Type B pancreatic cell (in vitro differentiated cells): ENCODE measurements at regions not wholly inside any gene's neighbourhood (a gene's known extent, or its start where the extent isn't known, plus 50 kb on each side); places are given as distances from the start of the nearest gene placed in this dataset.

Source experiments
- DNase-seq: peaks from one replicate; pipeline ENCODE4 v3.0.0; 2021; ENCODE audit warnings: mixed read lengths; ENCODE audit not compliant: unreplicated experiment; ENCODE audit errors: extremely low spot score
- H3K27ac Mint-ChIP-seq: 2 replicates; pipeline ENCODE4 v1.8.0; 2021; ENCODE audit warnings: mild to moderate bottlenecking, mixed read lengths
- H3K27me3 Mint-ChIP-seq: 2 replicates; pipeline ENCODE4 v1.8.0; 2021; ENCODE audit warnings: mixed read lengths
- H3K36me3 Mint-ChIP-seq: 2 replicates; pipeline ENCODE4 v1.8.0; 2021; ENCODE audit warnings: mixed read lengths
- H3K4me1 Mint-ChIP-seq: one replicate; pipeline ENCODE4 v1.8.0; 2021; ENCODE audit warnings: mixed read lengths; ENCODE audit not compliant: unreplicated experiment
- H3K4me3 Mint-ChIP-seq: 2 replicates; pipeline ENCODE4 v1.8.0; 2021; ENCODE audit warnings: mild to moderate bottlenecking, mixed read lengths
- H3K9me3 Mint-ChIP-seq: 2 replicates; pipeline ENCODE4 v1.8.0; 2021; ENCODE audit warnings: mixed read lengths
- TF ChIP-seq, protein P1 (sequence below): fragments of 200-600 bp; sonication (generic); conservative IDR thresholded peaks from 2 replicates; pipeline ENCODE4 v1.5.0; 2021; ENCODE audit warnings: antibody characterized with exemption, mild to moderate bottlenecking

DNA sequence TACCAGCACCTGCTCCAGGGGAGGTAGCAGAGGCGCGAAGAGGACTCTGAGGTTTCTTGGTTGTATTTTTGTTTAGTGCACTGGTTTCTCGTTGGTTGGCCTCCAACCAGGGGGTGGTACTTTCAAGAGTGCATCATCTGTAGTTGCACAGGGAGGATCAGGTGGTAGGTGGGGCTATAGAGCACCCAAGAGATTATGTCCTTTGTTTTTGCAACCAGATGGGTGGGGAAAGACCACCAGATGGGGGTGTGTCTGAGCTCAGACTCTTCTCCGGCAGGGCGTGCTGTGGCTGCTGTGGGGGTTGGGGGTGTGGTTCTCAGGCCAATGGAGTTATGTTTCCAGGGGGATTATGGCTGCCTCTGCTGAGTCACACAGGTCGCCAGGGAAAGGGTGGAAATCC lies 254.4 kb upstream of the KLF12 start:
- Mint-ChIP-seq H3K4me3 (no peak overlapping the region), H3K27ac (no peak overlapping the region), H3K36me3 (no peaks in the 10 kb centered on the region), H3K9me3 (peaks cover 14% of the 10 kb centered on the region), H3K4me1 (no peaks in the 10 kb centered on the region), H3K27me3 (no peaks in the 10 kb centered on the region)
- no peak for DNase-seq
- TF ChIP-seq, protein P1, sequence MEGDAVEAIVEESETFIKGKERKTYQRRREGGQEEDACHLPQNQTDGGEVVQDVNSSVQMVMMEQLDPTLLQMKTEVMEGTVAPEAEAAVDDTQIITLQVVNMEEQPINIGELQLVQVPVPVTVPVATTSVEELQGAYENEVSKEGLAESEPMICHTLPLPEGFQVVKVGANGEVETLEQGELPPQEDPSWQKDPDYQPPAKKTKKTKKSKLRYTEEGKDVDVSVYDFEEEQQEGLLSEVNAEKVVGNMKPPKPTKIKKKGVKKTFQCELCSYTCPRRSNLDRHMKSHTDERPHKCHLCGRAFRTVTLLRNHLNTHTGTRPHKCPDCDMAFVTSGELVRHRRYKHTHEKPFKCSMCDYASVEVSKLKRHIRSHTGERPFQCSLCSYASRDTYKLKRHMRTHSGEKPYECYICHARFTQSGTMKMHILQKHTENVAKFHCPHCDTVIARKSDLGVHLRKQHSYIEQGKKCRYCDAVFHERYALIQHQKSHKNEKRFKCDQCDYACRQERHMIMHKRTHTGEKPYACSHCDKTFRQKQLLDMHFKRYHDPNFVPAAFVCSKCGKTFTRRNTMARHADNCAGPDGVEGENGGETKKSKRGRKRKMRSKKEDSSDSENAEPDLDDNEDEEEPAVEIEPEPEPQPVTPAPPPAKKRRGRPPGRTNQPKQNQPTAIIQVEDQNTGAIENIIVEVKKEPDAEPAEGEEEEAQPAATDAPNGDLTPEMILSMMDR: no peak

DNA sequence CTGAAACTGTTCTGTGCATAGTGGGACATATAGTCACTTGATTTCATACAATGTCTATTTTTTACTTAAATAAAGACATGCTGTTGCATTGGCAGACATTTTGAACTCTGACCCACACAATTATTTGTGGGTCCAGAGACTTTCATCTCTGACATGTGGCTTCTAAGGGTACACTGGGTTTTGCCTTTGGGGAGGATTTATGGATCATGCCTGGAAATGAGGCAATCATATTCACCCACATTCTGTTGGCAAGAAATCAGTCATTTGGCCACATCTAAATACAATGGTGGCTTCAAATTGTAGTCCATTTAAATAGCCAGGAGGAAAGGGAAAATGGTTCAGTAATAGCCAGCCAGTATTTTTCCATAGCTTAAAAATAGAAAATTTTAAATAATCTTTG lies 238.3 kb upstream of the KLF12 start:
- no peak for DNase-seq
- Mint-ChIP-seq H3K4me3 (no peak overlapping the region), H3K27me3 (no peaks in the 10 kb centered on the region), H3K9me3 (no peaks in the 10 kb centered on the region), H3K4me1 (no peaks in the 10 kb centered on the region), H3K36me3 (no peaks in the 10 kb centered on the region), H3K27ac (no peak overlapping the region)
- TF ChIP-seq, protein P1: no peak

DNA sequence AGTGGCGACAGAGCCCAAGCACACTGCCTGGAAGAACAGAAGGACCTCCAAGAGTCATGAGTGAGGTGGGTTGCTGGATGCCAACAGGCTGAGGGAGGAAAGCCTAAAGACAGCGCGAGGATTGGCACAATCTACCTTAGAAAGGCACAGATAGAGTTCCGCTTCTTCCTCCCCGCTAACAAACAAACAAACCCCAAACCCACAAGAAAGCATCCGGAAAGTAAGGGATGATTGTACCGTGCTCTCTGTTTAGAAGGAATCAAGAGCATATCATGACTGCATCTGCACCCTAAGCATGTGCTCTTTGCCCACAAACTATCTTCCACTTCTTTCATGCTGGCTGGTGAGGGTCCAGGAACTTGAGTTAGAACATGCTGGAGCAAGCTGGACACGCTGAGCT lies 233.0 kb upstream of the KLF12 start:
- no peak overlapping the region for H3K27ac Mint-ChIP-seq
- no peaks in the 10 kb centered on the region for H3K36me3 Mint-ChIP-seq
- H3K9me3 Mint-ChIP-seq: no peaks in the 10 kb centered on the region
- DNase-seq: no peak
- TF ChIP-seq, protein P1: no peak
- H3K27me3 Mint-ChIP-seq: no peaks in the 10 kb centered on the region
- no peak overlapping the region for H3K4me3 Mint-ChIP-seq
- no peaks in the 10 kb centered on the region for H3K4me1 Mint-ChIP-seq

DNA sequence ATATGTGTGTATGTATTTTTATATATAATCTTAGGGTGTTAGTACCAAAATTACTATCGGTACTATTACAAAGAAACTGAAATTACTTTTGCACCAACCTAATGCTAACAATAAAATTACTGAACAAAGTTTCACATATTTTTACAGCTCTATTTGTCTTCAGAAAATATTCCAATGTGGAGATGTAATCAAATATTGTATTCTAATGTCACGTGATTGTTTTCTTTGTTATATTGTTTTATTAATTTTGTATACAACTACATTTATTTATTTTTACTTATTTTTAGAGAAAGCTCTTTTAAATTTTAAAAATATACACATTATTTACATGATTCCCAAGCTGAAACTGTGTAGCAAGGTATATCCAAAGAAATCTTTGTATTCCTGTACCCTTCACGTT lies 227.1 kb upstream of the KLF12 start:
- DNase-seq: no peak
- TF ChIP-seq, protein P1: no peak
- Mint-ChIP-seq H3K4me1 (no peaks in the 10 kb centered on the region), H3K9me3 (no peaks in the 10 kb centered on the region), H3K27me3 (no peaks in the 10 kb centered on the region), H3K36me3 (no peaks in the 10 kb centered on the region), H3K27ac (no peak overlapping the region), H3K4me3 (no peak overlapping the region)

DNA sequence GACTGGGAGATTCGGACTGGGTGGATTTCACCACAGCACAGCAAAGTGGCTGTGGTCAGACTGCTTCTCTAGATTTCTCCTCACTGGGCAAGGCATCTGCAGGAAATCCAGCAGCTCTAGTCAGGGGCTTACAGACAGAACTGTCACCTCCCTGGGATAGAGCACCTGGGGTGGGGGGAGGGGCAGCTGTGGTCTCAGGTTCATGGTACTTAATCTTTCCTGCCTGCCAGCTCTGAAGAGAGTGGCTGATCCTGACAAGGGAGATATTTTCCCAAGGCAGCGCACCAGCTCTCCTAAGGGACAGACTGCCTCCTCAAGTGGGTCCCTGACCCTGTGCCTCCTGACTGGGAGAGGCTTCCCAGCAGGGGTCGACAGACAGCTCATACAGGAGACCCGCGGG lies 212.8 kb upstream of the KLF12 start:
- no peaks in the 10 kb centered on the region for H3K27me3 Mint-ChIP-seq
- peaks cover 9% of the 10 kb centered on the region for H3K9me3 Mint-ChIP-seq
- TF ChIP-seq, protein P1: no peak
- H3K4me3 Mint-ChIP-seq: no peak overlapping the region
- H3K27ac Mint-ChIP-seq: no peak overlapping the region
- no peaks in the 10 kb centered on the region for H3K4me1 Mint-ChIP-seq
- H3K36me3 Mint-ChIP-seq: peaks cover 3% of the 10 kb centered on the region
- DNase-seq: no peak

DNA sequence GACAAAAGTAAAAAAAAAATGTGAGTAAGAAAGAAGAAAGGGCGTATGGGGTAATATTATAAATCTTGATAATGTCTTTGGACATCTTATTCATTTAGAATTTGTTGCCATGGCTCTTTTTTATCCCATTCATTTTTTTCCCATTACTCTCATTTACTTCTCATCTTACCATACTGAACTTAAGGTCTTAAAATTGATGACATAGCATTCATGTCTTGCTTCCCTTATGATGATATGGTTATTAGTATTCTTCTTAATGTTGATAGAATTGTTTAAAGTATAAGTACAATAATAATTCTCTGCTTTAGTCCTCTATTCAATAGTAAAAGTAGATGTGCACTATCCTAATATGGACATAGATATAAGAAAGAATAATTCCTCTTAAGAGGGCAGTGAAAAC lies 204.1 kb upstream of the KLF12 start:
- H3K4me3 Mint-ChIP-seq: no peak overlapping the region

More for the DNA sequence above, 204.1 kb upstream of the KLF12 start:
- Mint-ChIP-seq H3K27ac (no peak overlapping the region), H3K36me3 (peaks cover 3% of the 10 kb centered on the region), H3K27me3 (no peaks in the 10 kb centered on the region), H3K9me3 (no peaks in the 10 kb centered on the region), H3K4me1 (no peaks in the 10 kb centered on the region)
- DNase-seq: no peak
- TF ChIP-seq, protein P1: no peak
